AG10803 (cell line): ENCODE measurements at regions not wholly inside any gene's neighbourhood (a gene's known extent, or its start where the extent isn't known, plus 50 kb on each side); places are given as distances from the start of the nearest gene placed in this dataset.
"Not testable (repeated sequence)": the region's sequence is repeated elsewhere in the genome, so short reads cannot be mapped to it uniquely, and the experiment has no call there.

Experiments
- DNase-seq: peaks from one replicate; pipeline ENCODE4 v3.0.0; 2010; ENCODE audit warnings: low read depth
- H3K4me3 ChIP-seq: 2 replicates; pipeline ENCODE4 v1.5.1; 2011; ENCODE audit warnings: mild to moderate bottlenecking, low read length, control low read depth
- CTCF ChIP-seq: conservative IDR thresholded peaks from 2 replicates; pipeline ENCODE4 v1.5.1; 2011; ENCODE audit warnings: mild to moderate bottlenecking, low read length, control low read depth, inconsistent platforms

- TF ChIP-seq CTCF, result no peak
- DNase-seq, result no peak
- no peak overlapping the region for H3K4me3 ChIP-seq
Observed at GRCh38 chr5:67730917-67731474, 484.6 kb upstream of the PIK3R1 start.

DNA sequence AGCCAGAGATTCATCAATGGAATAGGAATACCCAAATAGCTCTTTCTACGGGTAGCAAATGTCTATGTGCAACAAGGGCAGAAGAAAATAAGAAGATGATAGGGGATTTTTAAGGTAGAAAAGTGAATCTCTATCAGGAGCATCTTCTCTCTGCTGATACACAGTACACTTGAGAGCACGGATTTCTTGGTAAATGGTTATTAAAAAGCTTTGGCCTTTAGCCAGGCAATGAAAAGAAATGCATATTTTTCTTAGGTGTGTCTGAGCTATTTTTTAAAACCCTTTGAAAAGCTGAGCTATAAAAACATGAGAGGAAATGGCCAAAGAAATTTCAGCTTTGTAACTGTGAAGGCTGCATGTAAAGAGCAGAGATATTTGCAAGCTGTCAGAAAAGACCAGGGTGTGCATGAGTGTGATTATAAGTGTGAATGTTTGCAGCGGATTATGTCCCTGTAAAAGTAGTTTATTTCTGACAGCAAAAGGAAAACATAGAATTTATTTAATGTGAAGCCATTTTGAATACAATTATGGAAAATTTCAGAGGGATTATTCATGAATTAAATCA, 487.1 kb upstream of the PIK3R1 start:
- no peak for DNase-seq
- H3K4me3 ChIP-seq, result no peak overlapping the region
- TF ChIP-seq CTCF, result no peak

DNA sequence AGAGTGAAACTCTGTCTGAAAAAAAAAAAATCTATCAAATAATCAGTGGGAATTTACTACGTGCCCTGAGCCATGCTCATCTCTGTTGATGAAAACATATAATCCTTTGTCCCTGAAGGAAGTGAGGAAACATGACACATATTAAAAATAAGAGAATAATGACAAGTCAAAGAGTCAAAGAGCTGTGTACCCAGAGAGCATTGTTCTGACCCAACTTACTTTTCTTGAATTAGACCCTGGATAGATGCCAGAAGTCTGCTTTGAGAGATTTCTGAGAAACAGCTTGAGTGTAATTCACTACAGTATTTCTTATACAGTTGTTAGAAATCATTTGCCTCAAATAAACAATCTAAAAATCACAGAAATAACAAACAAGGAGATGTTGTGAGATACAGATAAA, 490.0 kb upstream of the PIK3R1 start:
- no peak for TF ChIP-seq CTCF
- no peak overlapping the region for H3K4me3 ChIP-seq
- DNase-seq, result no peak

DNA sequence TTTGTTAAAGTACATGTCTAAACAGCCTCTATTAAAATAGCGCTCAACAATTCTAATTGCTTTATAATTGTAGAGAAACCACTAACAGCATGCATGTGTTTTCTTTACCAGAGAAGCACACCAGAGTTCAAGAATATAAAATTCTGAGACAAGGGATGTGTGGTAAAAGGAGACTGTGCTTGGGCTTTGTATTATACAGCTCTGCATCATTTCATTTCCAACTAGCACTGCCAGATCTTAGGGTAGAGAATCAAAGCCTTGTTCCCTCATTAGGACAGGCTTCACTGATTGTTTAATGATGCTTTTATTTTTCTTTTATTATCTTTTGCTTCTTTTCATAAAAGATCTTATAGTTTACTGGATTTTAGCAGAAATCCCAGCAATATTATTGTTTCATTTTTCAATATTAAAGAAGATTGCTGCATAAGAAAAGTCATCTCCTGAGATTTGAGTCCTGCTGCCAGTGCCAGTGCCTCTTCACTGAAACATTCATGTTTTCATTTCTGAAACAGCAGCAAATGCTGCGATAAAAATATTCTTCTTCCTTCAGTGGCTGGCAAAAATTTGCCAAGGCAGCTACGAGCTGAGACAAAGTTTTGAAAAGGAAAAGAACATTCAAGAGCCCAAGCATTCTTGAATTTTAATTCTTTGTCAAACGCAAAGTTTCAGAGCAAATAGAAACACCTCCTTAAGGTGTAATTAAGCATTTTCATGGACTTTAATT, 491.0 kb upstream of the PIK3R1 start:
- no peak overlapping the region for H3K4me3 ChIP-seq
- DNase-seq, result no peak
- no peak for TF ChIP-seq CTCF

- TF ChIP-seq CTCF, result no peak
- H3K4me3 ChIP-seq, result no peak overlapping the region
- no peak for DNase-seq
Observed at GRCh38 chr5:67723873-67724272, 491.7 kb upstream of the PIK3R1 start.

DNA sequence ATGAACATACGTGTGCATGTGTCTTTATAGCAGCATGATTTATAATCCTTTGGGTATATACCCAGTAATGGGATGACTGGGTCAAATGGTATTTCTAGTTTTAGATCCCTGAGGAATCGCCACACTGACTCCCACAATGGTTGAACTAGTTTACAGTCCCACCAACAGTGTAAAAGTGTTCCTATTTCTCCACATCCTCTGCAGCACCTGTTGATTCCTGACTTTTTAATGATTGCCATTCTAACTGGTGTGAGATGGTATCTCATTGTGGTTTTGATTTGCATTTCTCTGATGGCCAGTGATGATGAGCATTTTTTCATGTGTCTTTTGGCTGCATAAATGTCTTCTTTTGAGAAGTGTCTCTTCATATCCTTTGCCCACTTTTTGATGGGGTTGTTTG, 493.0 kb upstream of the PIK3R1 start:
- not testable (repeated sequence) for DNase-seq

DNA sequence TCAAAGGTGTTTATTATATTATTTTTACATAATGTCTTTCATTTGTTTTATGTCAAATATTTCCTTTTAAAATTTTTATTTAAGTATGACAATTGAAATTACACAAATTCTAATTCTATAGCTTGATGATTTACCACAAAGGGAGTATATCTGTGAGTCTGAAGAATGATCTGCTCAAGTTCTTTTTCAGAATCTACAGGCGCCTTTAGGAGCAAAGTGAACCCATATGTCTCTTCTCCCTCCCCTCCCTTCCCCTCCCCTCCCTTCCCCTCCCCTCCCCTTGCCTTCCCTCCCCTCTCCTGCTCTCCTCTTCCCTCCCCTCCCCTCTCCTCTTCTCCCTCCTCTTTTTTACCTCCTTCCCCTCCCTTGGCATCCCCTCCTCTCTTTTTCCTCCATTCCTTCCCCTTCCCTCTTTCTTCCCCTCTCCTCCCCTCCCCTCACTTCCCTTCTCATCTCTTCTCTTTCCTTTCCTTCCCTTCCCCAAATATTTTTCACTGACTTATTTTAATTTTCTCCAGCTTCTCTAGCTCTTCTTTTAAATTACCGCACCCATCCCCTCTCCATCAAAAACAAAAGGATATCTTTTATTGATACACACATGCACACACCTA, 495.3 kb upstream of the PIK3R1 start:
- no peak for DNase-seq
- H3K4me3 ChIP-seq, result no peak overlapping the region
- no peak for TF ChIP-seq CTCF

More for the DNA sequence above, 493.0 kb upstream of the PIK3R1 start:
- H3K4me3 ChIP-seq, result not testable (repeated sequence)
